ENCODE measurements at regions not wholly inside any gene's neighbourhood (a gene's known extent, or its start where the extent isn't known, plus 50 kb on each side); places are given as distances from the start of the nearest gene placed in this dataset.
A peak's percentile ranks its signal among the peaks of the same experiment; 100 is the strongest.
"Not testable (repeated sequence)": the region's sequence is repeated elsewhere in the genome, so short reads cannot be mapped to it uniquely, and the experiment has no call there.

DNA sequence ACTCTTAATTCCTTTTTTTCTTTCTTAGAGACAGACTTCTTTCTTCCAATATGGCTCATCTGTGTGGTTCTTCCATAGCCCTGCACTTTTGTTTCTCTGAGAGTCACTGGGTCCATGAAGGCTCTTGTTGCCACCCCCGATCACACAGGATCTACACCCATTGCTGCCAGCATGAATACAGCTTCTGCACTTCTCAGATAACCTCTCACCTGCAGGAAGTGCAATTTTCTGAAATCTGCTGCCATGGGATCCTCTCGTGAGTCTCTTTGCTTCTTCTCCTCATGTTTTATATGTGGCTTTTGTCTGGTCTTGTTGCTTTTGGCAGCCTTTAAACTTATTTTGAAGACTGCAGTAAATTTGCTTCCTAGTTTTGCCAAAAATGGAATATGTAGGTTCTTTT lies 171.2 kb downstream of the TMEM167A start:
- no peak for DNase-seq (ENCODE audit: low read depth in 2 of 3, low spot score in 2 of 3)

DNA sequence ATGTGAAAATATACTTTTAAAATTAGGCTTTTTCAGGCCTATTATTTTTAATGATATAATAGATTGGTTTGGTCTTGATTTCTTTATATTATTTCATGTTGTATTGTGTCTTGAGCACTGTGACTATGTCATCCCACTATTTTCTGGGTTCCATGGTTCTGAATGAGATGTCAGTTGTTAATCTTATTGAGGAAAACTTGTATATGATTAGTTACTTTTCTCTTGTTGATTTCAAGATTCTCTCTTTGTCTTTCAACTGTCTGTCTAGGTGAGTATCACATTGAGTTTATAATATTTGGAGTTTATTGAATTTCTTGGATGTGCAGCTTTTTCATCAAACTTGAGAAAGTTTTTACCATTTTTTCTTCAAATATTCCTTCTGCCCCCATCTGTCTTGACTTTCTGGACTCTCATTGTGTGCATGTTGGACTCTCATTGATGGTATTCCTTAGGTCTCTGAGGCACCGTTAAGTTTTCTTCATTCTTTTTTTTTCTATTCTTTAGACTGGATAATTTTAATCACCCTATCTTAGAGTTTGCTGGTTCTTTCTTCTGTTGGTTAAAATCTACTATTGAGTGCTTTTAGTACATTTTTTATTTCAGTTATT lies 175.8 kb downstream of the TMEM167A start:
- peak in 1 of 3 donors; percentile 32 for DNase-seq (ENCODE audit: low read depth in 2 of 3, low spot score in 2 of 3)

DNA sequence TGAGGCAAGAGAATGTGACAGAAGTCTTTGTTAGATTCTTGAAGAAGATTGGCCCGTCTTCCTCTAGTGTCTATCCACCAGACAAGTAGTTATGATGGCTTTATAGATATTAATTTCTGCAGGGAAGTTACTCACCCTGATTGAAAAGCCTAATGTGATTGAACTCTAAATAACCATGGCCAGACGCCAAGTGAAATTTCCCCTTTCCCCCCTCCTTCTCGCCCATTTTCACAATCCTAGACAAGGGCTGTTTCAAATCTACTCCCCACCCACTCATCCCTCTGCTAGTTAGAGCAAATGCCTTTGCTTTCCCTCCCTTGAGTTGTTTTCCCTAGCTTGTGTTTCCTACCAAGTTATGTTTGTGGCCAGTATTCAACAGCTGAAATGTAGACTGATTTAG lies 182.5 kb downstream of the TMEM167A start:
- no peak for DNase-seq (ENCODE audit: low read depth in 2 of 3, low spot score in 2 of 3)

DNA sequence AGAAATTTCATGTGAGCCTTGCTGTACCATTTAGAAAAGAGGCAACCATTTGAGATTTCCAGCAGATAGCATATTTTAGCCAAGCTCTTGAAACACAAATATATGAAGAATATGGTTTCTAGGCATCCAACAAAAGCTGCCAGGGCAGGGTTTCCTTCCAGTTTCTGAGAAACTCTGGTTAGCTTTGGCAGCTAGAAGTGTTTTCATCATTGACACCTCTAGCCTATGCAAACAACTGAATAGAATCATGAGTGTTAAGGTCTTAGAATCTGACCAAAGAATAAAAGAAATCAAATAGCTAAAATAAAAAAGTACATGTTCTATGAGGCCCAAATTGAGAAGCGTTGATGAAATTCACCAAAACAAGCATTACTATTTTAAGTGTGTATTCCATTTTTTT lies 188.1 kb downstream of the TMEM167A start:
- DNase-seq (ENCODE audit: low read depth in 2 of 3, low spot score in 2 of 3): no peak

DNA sequence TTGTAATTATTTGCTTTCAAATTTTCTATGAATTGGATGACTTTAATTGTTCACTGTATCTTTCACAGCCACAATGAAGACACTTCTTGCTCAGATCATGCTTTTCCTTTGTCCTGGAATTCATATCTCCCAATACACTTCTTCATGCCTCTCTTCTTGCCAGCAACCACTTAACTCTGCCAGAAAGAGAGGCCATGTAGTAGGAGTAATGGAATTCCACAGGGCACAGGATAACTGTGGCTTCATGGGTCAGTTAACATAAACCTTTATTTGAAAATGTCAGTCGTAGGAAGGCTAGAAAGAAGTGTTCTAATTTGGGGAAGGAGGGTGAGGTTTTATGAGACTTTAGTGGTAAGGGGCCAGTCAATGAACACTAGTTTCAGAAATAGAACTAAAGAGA lies 190.3 kb downstream of the TMEM167A start:
- DNase-seq (ENCODE audit: low read depth in 2 of 3, low spot score in 2 of 3): no peak

DNA sequence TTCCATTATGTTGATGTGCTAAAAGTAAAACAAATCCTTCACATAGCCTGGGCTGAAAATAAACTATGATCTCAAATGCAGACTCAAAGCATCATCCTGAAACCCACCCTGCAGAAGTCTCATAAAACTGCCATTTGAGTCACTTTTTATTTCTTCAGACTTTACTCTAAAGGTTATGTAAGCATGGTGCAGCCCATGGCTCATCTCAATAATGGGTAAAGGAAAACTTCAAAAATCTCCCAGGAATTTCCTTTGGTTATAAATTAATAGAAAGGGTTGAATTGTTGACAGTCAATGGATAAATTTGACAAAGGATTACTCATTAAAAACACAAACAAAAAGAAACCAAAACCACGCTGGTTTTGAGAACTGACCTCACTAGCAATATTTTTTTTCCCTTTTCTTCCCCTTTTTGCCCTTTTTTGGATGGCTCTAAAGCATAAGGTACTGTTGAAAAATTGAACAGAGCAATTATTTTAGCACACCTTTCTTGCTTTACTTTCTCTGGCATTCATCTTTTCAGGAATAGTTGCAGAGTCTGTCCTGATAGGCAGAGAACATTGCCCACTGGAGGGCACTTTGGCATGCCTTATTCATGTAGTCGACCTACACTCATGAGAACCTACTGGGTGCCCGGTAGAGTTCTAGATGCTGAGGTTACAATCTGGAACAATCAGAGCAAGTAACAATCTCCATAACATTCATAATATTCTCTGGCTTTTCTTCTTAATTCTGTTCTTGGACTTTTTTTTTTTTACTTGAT lies 191.4 kb downstream of the TMEM167A start:
- DNase-seq (ENCODE audit: low read depth in 2 of 3, low spot score in 2 of 3): peak in 1 of 3 donors; percentile 56

DNA sequence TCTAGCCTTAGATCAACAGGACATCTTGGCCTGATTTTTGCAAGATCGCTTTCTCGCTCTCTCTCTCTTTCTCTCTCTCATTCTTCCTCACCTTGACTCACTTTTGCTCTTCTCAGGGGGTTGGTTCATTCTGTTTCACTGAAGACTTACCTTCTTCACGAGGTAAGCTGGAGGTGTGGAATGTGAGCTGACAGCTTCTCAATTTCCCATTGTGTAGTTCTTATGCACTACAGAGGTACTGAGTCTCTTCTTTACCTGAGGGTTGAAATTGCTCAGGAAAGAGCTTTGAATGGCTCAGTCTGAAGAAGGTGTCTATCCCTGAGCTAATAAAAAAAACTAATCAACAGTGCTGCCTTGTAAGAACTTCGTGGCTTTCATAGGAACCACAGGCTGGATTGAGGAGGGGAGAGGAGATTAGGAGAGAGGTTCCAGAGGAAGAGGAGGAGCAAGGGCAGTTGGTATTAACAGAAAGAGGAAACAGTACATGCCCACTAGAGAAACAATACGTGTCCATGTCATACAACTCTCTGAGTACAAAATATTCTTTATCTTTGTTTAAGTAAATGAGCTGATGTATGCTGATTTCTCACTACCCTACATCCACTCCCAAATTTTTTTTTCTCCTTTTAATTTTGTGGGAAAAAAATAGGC lies 192.2 kb downstream of the TMEM167A start:
- DNase-seq (ENCODE audit: low read depth in 2 of 3, low spot score in 2 of 3): peak in 1 of 3 donors; percentile 7

DNA sequence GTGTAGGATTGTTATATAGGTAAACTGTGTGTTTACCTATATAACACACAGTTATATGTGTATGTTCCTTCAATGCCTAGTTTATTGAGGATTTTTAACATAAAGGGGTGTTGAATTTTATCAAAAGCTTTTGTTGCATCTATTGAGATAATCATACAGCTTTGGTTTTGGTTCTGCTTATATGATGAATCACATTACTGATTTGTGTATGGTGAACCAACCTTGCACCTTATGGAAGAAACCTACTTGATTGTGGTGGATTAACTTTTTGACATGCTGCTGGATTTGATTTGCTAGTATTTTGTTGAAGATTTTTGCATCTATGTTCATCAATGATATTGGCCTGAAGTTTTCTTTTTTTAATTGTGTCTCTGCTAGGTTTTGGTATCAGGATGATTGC lies 194.9 kb downstream of the TMEM167A start:
- DNase-seq (ENCODE audit: low read depth in 2 of 3, low spot score in 2 of 3): no peak

DNA sequence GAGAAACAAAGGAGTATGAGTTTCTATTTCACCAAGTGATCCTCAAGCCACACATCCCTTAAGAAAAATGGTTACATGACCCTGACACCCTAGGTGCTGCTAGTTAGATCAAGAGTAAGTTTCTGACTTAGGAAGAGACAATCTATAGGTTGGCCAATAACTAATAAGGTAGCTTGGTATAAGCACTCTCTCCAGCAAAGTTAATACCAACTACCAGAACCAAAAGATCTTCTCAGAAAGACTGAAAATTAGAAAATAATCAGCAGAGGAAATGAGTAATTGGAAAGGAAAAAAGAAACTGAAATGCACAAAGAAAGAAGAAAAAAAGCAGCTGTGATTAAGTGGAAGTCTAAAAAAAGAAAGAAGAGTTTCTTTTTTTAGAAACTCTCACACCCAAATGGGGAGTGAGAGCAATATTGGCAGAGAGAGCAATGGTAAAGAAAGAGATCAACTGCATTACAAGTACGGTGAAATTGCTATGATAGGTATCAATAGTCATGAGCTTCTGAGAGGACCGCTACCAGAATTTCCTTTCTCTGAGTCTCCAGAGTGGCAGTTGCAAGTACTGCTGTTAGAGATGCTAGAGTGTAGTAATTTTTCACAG lies 195.5 kb downstream of the TMEM167A start:
- DNase-seq (ENCODE audit: low read depth in 2 of 3, low spot score in 2 of 3): no peak

DNA sequence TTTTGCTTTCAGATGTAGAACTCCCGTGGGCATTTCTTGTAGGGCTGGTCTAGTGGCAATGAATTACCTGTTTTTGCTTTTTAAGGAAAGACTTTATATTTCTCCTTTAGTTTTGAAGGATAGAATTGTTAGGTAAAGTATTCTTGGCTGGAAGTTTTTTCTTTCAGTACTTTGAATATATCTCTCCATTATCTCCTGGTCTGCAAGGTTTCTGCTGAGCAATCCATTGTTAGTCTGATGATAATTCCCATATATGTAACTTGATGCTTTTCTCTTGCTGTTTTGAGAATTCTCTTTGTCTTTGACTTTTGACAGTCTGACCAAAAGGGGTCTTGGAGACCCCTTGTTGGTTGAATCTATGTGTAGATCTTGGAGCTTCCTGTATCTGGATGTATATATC lies 198.1 kb downstream of the TMEM167A start:
- DNase-seq (ENCODE audit: low read depth in 2 of 3, low spot score in 2 of 3): no peak

DNA sequence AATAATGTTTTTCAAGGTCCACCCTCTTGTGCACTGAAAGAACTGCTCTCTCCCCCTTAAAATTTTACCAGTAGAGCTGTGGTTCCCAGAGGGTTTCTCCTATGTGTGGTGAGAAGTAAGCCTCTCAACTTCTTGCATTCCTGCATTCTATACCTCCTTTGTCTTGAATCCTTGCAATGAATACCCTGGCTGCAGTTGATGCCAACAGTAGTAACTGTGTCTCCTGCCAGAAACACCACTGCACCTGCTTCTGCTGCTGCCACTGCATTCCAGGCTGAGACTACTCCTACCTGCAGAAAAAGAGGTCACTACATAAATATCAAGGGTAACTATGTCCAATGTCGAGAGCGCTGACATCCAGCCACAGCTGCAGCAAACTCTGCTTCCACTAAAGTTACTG lies 203.7 kb downstream of the TMEM167A start:
- no peak for DNase-seq (ENCODE audit: low read depth in 2 of 3, low spot score in 2 of 3)

DNA sequence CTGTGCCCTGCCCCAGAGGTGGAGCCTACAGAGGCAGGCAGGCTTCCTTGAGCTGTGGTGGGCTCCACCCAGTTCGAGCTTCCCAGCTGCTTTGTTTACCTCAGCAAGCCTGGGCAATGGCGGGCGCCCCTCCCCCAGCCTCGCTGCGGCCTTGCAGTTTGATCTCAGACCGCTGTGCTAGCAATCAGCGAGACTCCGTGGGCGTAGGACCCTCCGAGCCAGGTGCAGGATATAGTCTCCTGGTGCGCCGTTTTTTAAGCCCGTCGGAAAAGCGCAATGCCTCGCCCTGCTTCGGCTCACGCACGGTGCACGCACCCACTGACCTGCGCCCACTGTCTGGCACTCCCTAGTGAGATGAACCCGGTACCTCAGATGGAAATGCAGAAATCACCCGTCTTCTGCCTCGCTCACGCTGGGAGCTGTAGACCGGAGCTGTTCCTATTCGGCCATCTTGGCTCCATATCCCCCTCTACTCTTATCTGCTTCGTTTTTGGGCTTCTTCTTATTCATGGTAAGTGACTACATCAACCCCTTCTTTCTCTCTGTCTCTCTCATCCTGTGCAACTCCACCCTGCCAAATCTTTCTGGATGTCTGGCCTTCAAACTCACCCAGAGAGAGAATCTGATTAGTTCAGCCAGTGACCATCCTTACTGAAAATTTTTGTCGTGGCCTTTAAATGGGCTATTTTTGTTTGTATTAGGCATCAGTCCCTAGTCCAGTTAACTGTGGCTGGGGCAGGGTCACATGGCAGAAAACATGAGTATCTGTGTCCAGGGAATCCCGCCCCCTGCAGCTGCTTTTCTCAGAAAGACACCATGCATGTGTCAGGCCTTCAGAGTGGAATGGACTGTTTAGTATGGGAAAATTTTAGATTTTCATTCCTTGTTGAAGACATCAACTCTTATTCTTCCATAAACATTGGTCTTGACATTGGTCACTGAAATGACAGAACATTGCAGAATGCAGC lies 204.6 kb downstream of the TMEM167A start:
- not testable (repeated sequence) for DNase-seq (ENCODE audit: low read depth in 2 of 3, low spot score in 2 of 3)

DNA sequence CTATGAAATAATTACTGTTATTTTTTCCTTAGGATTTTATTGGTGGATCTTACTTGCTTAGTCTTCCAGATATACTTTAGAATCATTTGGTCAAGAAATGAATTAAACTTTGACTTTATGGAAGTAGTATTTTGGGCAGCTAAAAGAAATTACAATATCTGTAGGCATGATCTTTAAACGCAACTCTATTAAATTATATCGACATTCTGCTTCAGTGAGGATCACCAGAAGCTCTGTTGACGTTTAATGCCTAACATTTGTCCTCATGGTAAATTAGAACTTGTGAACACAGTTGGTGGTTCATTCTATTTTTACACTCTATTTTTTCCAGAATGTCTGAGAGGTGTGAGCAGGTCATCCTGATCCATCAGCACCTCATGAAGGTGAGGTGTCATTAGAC lies 211.6 kb downstream of the TMEM167A start:
- no peak for DNase-seq (ENCODE audit: low read depth in 2 of 3, low spot score in 2 of 3)

DNA sequence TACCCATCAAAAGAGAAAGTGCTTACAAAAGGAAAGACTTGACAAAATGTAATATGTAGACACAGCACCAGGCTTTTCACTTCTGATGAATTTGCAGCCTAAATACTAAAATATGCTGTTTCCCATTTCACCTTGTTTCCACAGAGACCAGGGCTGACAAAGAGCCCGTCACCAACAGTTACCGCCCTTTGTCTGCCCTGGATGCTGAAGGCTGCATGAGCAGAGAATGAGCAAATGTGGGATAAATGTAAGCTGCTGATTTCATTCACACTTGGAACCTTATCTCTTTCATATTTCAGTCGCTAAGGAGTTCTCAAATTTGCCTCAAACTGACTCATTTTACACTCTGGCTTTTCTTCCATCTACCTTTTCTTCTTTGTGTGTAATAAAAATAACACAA lies 213.9 kb downstream of the TMEM167A start:
- no peak for DNase-seq (ENCODE audit: low read depth in 2 of 3, low spot score in 2 of 3)

DNA sequence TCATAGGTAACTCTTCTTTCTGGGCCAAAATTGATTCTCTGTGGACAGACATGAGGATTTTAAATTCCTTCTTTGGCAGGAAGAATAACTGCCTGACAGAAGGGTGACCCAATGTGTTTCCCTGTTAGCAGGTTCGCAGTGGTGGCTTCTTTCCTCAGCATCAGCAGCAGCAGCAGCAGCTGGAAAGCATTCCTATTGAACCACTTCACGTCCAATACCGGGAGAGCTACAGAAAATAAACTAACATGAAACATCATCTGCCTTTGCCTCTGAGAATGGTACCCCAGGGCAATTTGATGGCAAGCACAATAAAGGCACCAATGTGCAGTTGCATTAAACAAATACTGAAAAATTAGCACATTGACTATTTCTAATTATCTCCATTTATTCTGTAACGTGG lies 214.5 kb downstream of the TMEM167A start:
- no peak for DNase-seq (ENCODE audit: low read depth in 2 of 3, low spot score in 2 of 3)

DNA sequence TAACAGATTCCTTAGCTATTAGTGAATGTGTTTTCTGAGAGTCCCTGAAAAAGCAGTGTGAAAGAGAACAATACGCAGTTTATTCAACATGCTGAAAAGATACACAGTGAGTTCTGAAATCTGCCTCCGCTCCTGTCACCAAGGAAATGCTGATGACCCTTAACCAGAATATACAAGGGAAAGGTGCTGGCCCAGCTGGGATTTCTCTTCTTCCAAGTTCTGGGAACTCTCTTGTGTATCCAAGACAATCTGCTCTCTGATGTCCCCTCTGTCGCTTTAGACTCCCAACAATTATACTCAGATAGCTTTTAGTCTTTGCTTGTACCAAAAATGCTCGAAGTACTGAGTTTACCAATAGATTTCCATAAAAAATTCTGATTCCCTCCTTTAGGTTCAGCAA lies 214.9 kb downstream of the TMEM167A start:
- no peak for DNase-seq (ENCODE audit: low read depth in 2 of 3, low spot score in 2 of 3)

DNA sequence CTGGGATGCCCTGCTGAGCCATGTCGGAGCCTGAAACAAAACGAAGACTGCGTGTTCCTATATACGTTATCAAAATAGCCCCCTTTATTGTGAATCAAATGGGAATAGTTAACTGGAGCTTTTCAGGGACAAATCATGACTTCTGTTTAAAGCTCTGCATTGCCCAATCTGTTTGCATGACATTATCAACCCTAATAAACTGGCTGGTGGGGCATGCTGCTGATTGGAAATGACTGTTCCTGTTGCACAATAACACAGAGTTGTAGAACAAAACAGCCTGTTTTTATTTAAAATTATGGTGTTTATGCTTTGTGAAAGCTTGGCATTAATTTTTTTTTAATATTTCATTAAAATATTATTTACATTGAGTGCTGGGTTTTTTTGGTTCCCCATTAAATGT lies 215.5 kb downstream of the TMEM167A start:
- DNase-seq (ENCODE audit: low read depth in 2 of 3, low spot score in 2 of 3): no peak

DNA sequence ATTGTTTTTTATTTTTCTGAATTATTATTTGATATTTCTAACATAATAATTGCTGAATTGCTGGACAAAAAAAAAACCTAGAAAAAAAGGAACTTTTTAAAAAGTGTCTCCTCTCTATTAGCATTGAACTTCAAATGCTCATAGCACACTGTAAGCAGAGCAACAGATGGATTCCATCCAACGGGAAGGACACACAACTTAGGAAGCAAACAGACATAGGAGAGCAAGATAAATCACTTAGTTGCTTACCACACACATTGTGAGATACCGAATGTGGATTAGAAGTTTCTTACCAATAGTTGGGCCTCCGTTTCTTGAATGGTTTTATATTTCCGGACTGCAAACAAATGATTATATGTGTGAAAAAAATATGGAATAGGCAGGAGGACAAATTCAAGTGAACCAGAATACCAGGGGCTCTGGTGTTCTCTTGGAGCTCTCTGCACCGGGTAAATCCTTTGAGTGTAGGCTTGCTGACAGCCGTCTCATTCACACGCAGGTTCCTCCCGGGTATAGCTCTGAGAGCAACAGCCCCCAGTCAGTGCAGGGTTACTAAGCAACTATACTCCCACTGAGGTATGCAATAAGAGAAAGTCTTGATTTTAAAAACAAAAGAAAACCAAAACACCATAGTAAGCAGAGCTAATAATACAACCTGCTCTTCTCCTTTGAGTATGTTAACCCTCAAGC lies 217.6 kb downstream of the TMEM167A start:
- DNase-seq (ENCODE audit: low read depth in 2 of 3, low spot score in 2 of 3): no peak

DNA sequence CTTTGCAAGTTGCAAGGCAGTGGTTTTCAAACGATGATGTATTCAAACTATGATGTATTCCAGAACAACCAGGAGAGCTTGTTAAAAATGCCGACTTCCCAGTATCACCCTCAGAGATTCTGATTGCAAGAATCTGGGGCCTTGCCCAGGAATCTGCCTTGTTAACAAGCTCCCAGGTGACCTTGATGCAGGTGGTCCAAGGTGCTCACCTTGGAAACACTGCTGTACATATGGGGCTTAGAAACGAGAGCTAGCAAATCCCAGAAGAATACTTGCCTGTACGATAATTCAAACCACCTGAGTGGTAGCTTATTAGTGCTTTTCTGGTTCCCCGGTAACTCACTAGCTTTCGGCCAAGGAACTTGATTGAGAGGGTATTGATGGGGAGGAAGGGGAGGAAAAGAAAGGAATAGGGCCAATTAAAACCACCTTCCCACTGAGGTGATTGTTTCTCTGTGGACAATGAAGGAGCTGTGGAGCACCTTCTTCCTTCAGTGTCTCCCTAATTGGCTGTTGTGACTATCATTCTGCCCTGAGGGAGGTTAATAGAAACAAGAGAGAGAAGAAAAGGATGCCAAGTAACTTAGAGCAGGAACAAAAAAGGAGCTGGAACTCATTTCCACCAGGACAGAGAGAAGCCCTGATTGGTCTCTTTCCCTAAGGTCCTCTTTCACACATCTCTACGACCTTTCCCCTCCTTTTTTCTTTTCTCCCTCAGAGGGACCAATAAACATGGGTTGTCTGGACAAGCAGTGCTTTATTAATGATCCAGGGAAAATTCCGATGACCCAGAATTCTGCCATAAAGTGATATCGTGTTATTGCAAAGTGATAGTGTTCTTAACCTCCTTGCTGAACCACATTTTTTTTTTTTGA lies 218.8 kb downstream of the TMEM167A start:
- no peak for DNase-seq (ENCODE audit: low read depth in 2 of 3, low spot score in 2 of 3)
